ENCODE measurements at regions not wholly inside any gene's neighbourhood (a gene's known extent, or its start where the extent isn't known, plus 50 kb on each side); places are given as distances from the start of the nearest gene placed in this dataset.

GRCh38 chr3:31285833-31286486 lies 246.8 kb upstream of the STT3B start (continued):
- no peak for TF ChIP-seq ZNF512 (CRISPR knock-in tag; IDR thresholded peaks at IDR 0.05)
- peak; percentile 76; the same call in 1 of the 2 replicates for TF ChIP-seq ZNF264 (CRISPR knock-in tag; IDR thresholded peaks at IDR 0.05)
- TF ChIP-seq LCORL (IDR thresholded peaks at IDR 0.05) = no peak
- TF ChIP-seq LCORL (CRISPR knock-in tag; IDR thresholded peaks at IDR 0.05) = no peak; the same call in 1 of the 2 replicates
- TF ChIP-seq TCF7 (IDR thresholded peaks at IDR 0.05; ENCODE audit: low read depth) = peak; percentile 73
- TF ChIP-seq ONECUT2 (CRISPR knock-in tag; IDR thresholded peaks at IDR 0.05) = no peak
- peak in 1 of 2 experiments; percentile 83; a peak in 2 of 4 replicates for TF ChIP-seq EP300 (IDR thresholded peaks at IDR 0.05; ENCODE audit: low read depth in 2 of 2, low read length in 2 of 2)
- no peak for TF ChIP-seq EP300 (CRISPR knock-in tag; IDR thresholded peaks at IDR 0.05; ENCODE audit: borderline replicate concordance)
- TF ChIP-seq ZNF607 (CRISPR knock-in tag; IDR thresholded peaks at IDR 0.05; ENCODE audit: borderline replicate concordance) = no peak
- peak; percentile 74; the same call in 1 of the 2 replicates for TF ChIP-seq AHDC1 (CRISPR knock-in tag; IDR thresholded peaks at IDR 0.05; ENCODE audit: borderline replicate concordance)
- peak; percentile 59 for TF ChIP-seq MED1 (CRISPR knock-in tag; IDR thresholded peaks at IDR 0.05)
- TF ChIP-seq NFYB (CRISPR knock-in tag; IDR thresholded peaks at IDR 0.05) = no peak
- no peak for TF ChIP-seq ZNF740 (CRISPR knock-in tag; IDR thresholded peaks at IDR 0.05)
- TF ChIP-seq ISL2 (CRISPR knock-in tag; IDR thresholded peaks at IDR 0.05) = peak; percentile 88
- TF ChIP-seq TFDP1 (CRISPR knock-in tag; IDR thresholded peaks at IDR 0.05; ENCODE audit: borderline replicate concordance) = peak; percentile 36; the same call in 1 of the 2 replicates
- peak; percentile 65 for TF ChIP-seq POLR2G (IDR thresholded peaks at IDR 0.05; ENCODE audit: low read depth, low read length)
- TF ChIP-seq GATAD2A (CRISPR knock-in tag; IDR thresholded peaks at IDR 0.05) = peak; percentile 32; the same call in 1 of the 2 replicates
- no peak for TF ChIP-seq ZNF737 (CRISPR knock-in tag; IDR thresholded peaks at IDR 0.05; ENCODE audit: borderline replicate concordance)

Measured in HepG2 (cell line).